MCF 10A (cell line): ENCODE measurements at regions not wholly inside any gene's neighbourhood (a gene's known extent, or its start where the extent isn't known, plus 50 kb on each side); places are given as distances from the start of the nearest gene placed in this dataset.

Experiments
- BruUV-seq: library from RNA; stranded (reverse); fragments of 400-500 nt; replicated peaks from 2 replicates; lab custom pipeline; 2021; lab: Mats Ljungman, UMichigan
- CTCF ChIA-PET: fragments of 300-600 bp; sonication (Branson Sonifier 250); formaldehyde crosslinking; extraction: SDS; loops from one replicate; lab custom pipeline; 2021; ENCODE audit warnings: antibody characterized with exemption, inconsistent platforms; lab: Yijun Ruan, JAX
- POLR2A ChIA-PET: fragments of 300-600, 350-650 bp; sonication (Branson Sonifier 250); formaldehyde crosslinking; extraction: SDS; loops from one replicate; lab custom pipeline; 2020; ENCODE audit warnings: antibody characterized with exemption, inconsistent platforms; lab: Yijun Ruan, JAX
- DNase-seq: peaks from one replicate; pipeline ENCODE4 v3.0.0-alpha.2; 2018; ENCODE audit not compliant: unreplicated experiment
- H3K27ac Mint-ChIP-seq: one replicate; pipeline ENCODE4 v1.8.0; 2022; ENCODE audit warnings: mild to moderate bottlenecking, low read depth, mixed read lengths; ENCODE audit not compliant: unreplicated experiment
- H3K27me3 Mint-ChIP-seq: one replicate; pipeline ENCODE4 v1.8.0; 2022; ENCODE audit warnings: mixed read lengths; ENCODE audit not compliant: insufficient read depth, unreplicated experiment
- H3K36me3 Mint-ChIP-seq: one replicate; pipeline ENCODE4 v1.8.0; 2022; ENCODE audit warnings: mild to moderate bottlenecking, moderate library complexity, mixed read lengths; ENCODE audit not compliant: insufficient read depth, unreplicated experiment
- H3K4me1 Mint-ChIP-seq: one replicate; pipeline ENCODE4 v1.8.0; 2022; ENCODE audit warnings: mixed read lengths; ENCODE audit not compliant: insufficient read depth, unreplicated experiment
- H3K4me3 Mint-ChIP-seq: one replicate; pipeline ENCODE4 v1.8.0; 2022; ENCODE audit warnings: mild to moderate bottlenecking, moderate library complexity, mixed read lengths; ENCODE audit not compliant: unreplicated experiment
- H3K9me3 Mint-ChIP-seq: one replicate; pipeline ENCODE4 v1.8.0; 2022; ENCODE audit warnings: mixed read lengths; ENCODE audit not compliant: unreplicated experiment
- CTCF ChIP-seq: fragments of 200-600 bp; IDR thresholded peaks from one replicate; pipeline ENCODE4 v1.8.0; 2022; ENCODE audit warnings: antibody characterized with exemption, mild to moderate bottlenecking; ENCODE audit not compliant: unreplicated experiment
- intact Hi-C: fragments of 100-400 bp; cut with micrococcal nuclease; formaldehyde crosslinking; loops from 2 replicates; pipeline ENCODE4 v1.14.1; 2022

- Mint-ChIP-seq H3K27ac (no peak overlapping the region), H3K27me3 (peaks cover 51% of the 10 kb centered on the region), H3K36me3 (no peaks in the 10 kb centered on the region), H3K4me3 (no peak overlapping the region), H3K4me1 (no peaks in the 10 kb centered on the region), H3K9me3 (no peaks in the 10 kb centered on the region)
- no peak for DNase-seq
- TF ChIP-seq CTCF, result no peak
- ChIA-PET CTCF (interaction anchor here (0.6 kb wide), 1 partner anchor 28 kb away, joined by 3 read pairs; no protein-coding TSS in a partner anchor), POLR2A (no interaction called here)
- intact Hi-C loops, result no loop called here
- no TSS peak for BruUV-seq
Measured at GRCh38 chr1:112048421-112048820, 59.0 kb upstream of the KCND3 start.

- Mint-ChIP-seq H3K27me3 (peaks cover 28% of the 10 kb centered on the region), H3K36me3 (no peaks in the 10 kb centered on the region), H3K9me3 (no peaks in the 10 kb centered on the region), H3K4me3 (no peak overlapping the region), H3K4me1 (no peaks in the 10 kb centered on the region), H3K27ac (no peak overlapping the region)
- no peak for TF ChIP-seq CTCF
- intact Hi-C loops, result no loop called here
- BruUV-seq, result no TSS peak
- CTCF ChIA-PET, result interaction anchor here (0.6 kb wide), 1 partner anchor 1419 kb away, joined by 3 read pairs; no protein-coding TSS in a partner anchor
- POLR2A ChIA-PET, result no interaction called here
- DNase-seq, result peak; percentile 19
Measured at GRCh38 chr1:112054510-112054909, 65.0 kb upstream of the KCND3 start.

GRCh38 chr1:112056354-112056753 lies 66.9 kb upstream of the KCND3 start:
- H3K27me3 Mint-ChIP-seq, result peaks cover 11% of the 10 kb centered on the region
- ChIA-PET CTCF (no interaction called here), POLR2A (no interaction called here)
- BruUV-seq, result no TSS peak
- H3K4me1 Mint-ChIP-seq, result no peaks in the 10 kb centered on the region
- intact Hi-C loops, result no loop called here
- H3K9me3 Mint-ChIP-seq, result no peaks in the 10 kb centered on the region
- no peak overlapping the region for H3K27ac Mint-ChIP-seq
- H3K36me3 Mint-ChIP-seq, result no peaks in the 10 kb centered on the region
- no peak for TF ChIP-seq CTCF
- no peak for DNase-seq
- no peak overlapping the region for H3K4me3 Mint-ChIP-seq

- no TSS peak for BruUV-seq
- Mint-ChIP-seq H3K4me1 (no peaks in the 10 kb centered on the region), H3K36me3 (no peaks in the 10 kb centered on the region), H3K4me3 (no peak overlapping the region), H3K27ac (no peak overlapping the region), H3K27me3 (peaks cover 11% of the 10 kb centered on the region), H3K9me3 (no peaks in the 10 kb centered on the region)
- intact Hi-C loops, result no loop called here
- no peak for TF ChIP-seq CTCF
- no peak for DNase-seq
- CTCF ChIA-PET, result no interaction called here
- POLR2A ChIA-PET, result no interaction called here
Measured at GRCh38 chr1:112057736-112058135, 68.3 kb upstream of the KCND3 start.
